ENCODE measurements at regions not wholly inside any gene's neighbourhood (a gene's known extent, or its start where the extent isn't known, plus 50 kb on each side); places are given as distances from the start of the nearest gene placed in this dataset.

- TF ChIP-seq CTCF (IDR thresholded peaks at IDR 0.05), result no peak
- no peak for TF ChIP-seq EP300 (IDR thresholded peaks at IDR 0.05)
- TF ChIP-seq POLR2AphosphoS5 (IDR thresholded peaks at IDR 0.05), result no peak
Observed at GRCh38 chr2:49693961-49694360, 539.6 kb upstream of the FSHR start.

Measured in esophagus muscularis mucosa (tissue), 4 donors.